Panc1 (cell line): ENCODE measurements at regions not wholly inside any gene's neighbourhood (a gene's known extent, or its start where the extent isn't known, plus 50 kb on each side); places are given as distances from the start of the nearest gene placed in this dataset.

ENCODE experiments used
- ATAC-seq: fragments of 200-7000 bp; cut with Tn5 transposase; 2 replicates; pipeline ENCODE4 v1.9.1; 2020; ENCODE audit warnings: mild to moderate bottlenecking, moderate library complexity
- BruUV-seq: library from RNA; stranded (reverse); fragments of 400-500 nt; replicated peaks from 2 replicates; lab custom pipeline; 2021; lab: Mats Ljungman, UMichigan
- CTCF ChIA-PET: fragments of 300-600 bp; sonication (Branson Sonifier 250); formaldehyde crosslinking; loops from one replicate; lab custom pipeline; 2022; ENCODE audit warnings: antibody characterized with exemption; lab: Charles Lee
- POLR2A ChIA-PET: fragments of 300-600 bp; sonication (Branson Sonifier 250); formaldehyde crosslinking; loops from one replicate; lab custom pipeline; 2022; ENCODE audit warnings: antibody characterized with exemption; lab: Charles Lee
- DNase-seq: peaks from one replicate; pipeline ENCODE4 v3.0.0-alpha.2; 2010; ENCODE audit warnings: low read depth, low spot score
- H3K27ac ChIP-seq: 2 replicates; pipeline ENCODE4 v1.5.1; 2011; ENCODE audit warnings: mild to moderate bottlenecking, low read length, inconsistent platforms
- H3K27me3 ChIP-seq: fragments of 200-500 bp; sonication (Bioruptor generic); 2 replicates; pipeline ENCODE4 v1.6.0; 2014; ENCODE audit warnings: low read length, inconsistent platforms; ENCODE audit not compliant: control insufficient read depth, insufficient read depth
- H3K36me3 ChIP-seq: fragments of 200-500 bp; sonication (Bioruptor generic); 2 replicates; pipeline ENCODE4 v1.5.1; 2014; ENCODE audit warnings: inconsistent platforms, mild to moderate bottlenecking, low read length, moderate library complexity; ENCODE audit not compliant: control insufficient read depth, insufficient read depth
- H3K4me1 ChIP-seq: 2 replicates; pipeline ENCODE4 v1.5.1; 2011; ENCODE audit warnings: inconsistent platforms, mild to moderate bottlenecking, low read length, moderate library complexity; ENCODE audit not compliant: control insufficient read depth, insufficient read depth
- H3K4me3 ChIP-seq, 2 experiments: 2 replicates each; pipeline ENCODE4 v1.5.1; 2011 to 2012; ENCODE audit warnings: low read depth in 2 of 2, low read length in 2 of 2, mild to moderate bottlenecking in 2 of 2, inconsistent platforms in 1 of 2, moderate library complexity in 1 of 2
- H3K9me3 ChIP-seq: fragments of 200-500 bp; sonication (Bioruptor generic); 2 replicates; pipeline ENCODE4 v1.5.1; 2014; ENCODE audit warnings: low read depth, mild to moderate bottlenecking, inconsistent platforms, low read length, moderate library complexity; ENCODE audit not compliant: control insufficient read depth, insufficient read depth
- POLR2AphosphoS5 ChIP-seq: IDR thresholded peaks from 2 replicates; pipeline ENCODE4 v1.6.1; 2012; ENCODE audit warnings: mild to moderate bottlenecking, low read depth, low read length, moderate library complexity
- SIN3A ChIP-seq: IDR thresholded peaks from 2 replicates; pipeline ENCODE4 v1.6.1; 2012; ENCODE audit warnings: low read depth, mild to moderate bottlenecking, low read length, moderate library complexity, borderline replicate concordance; ENCODE audit not compliant: insufficient read depth
- TCF7L2 ChIP-seq: IDR thresholded peaks from 2 replicates; pipeline ENCODE4 v1.6.1; 2011; ENCODE audit warnings: mild to moderate bottlenecking, low read depth, low read length, inconsistent platforms
- in situ Hi-C: cut with HindIII; loops from 2 replicates; pipeline ENCODE4 v1.10.0; 2016; ENCODE audit warnings: low sequenced_read_pairs, low pct_unique_long_range_greater_than_20kb
- intact Hi-C: fragments of 100-400 bp; cut with micrococcal nuclease; formaldehyde crosslinking; loops from one replicate; pipeline ENCODE4 v1.10.0; 2022; ENCODE audit not compliant: unreplicated experiment
- TF ChIP-seq, protein P1 (sequence below): fragments of 450-650 bp; IDR thresholded peaks from 2 replicates; pipeline ENCODE4 v1.5.1; 2017; ENCODE audit warnings: mild to moderate bottlenecking
- TF ChIP-seq, protein P2 (sequence below), 2 experiments: IDR thresholded peaks; 2 replicates each; pipeline ENCODE4 v1.6.1; 2011 to 2012; ENCODE audit warnings: low read depth in 2 of 2, control low read depth in 1 of 2, low read length in 1 of 2, mild to moderate bottlenecking in 1 of 2, moderate library complexity in 1 of 2; ENCODE audit not compliant: insufficient read depth in 1 of 2

DNA sequence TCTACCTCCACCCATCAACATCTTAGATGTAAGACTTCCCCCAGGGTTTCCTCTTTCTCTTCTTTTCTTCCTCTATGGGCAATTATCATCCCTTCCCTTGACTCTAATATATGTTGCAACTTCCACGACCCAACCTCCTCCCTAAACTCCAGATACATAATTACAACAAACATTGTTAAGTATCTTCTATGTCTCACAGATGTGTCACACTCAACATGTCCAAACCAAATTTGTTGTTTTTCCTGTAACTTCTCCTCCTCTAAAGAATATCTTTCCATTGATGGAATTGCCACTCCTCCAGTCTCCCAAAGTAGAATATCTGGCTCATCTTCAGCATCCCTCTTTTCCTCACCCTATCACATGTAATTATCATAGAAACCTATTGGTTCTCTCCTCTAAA, 314.2 kb downstream of the RWDD3 start:
- H3K4me3 ChIP-seq, result no peak overlapping the region
- H3K36me3 ChIP-seq, result no peaks in the 10 kb centered on the region
- ATAC-seq, result no peak
- DNase-seq, result no peak
- in situ Hi-C loops (no loop called here), intact Hi-C loops (no loop called here)
- no peaks in the 10 kb centered on the region for H3K4me1 ChIP-seq
- BruUV-seq, result no TSS peak
- H3K27me3 ChIP-seq, result no peaks in the 10 kb centered on the region; the same call in 1 of the 2 replicates
- no peak overlapping the region for H3K27ac ChIP-seq
- ChIA-PET POLR2A (no interaction called here), CTCF (no interaction called here)
- no peaks in the 10 kb centered on the region for H3K9me3 ChIP-seq
- TF ChIP-seq POLR2AphosphoS5 (no peak), SIN3A (no peak), TCF7L2 (no peak)
- TF ChIP-seq, protein P1, sequence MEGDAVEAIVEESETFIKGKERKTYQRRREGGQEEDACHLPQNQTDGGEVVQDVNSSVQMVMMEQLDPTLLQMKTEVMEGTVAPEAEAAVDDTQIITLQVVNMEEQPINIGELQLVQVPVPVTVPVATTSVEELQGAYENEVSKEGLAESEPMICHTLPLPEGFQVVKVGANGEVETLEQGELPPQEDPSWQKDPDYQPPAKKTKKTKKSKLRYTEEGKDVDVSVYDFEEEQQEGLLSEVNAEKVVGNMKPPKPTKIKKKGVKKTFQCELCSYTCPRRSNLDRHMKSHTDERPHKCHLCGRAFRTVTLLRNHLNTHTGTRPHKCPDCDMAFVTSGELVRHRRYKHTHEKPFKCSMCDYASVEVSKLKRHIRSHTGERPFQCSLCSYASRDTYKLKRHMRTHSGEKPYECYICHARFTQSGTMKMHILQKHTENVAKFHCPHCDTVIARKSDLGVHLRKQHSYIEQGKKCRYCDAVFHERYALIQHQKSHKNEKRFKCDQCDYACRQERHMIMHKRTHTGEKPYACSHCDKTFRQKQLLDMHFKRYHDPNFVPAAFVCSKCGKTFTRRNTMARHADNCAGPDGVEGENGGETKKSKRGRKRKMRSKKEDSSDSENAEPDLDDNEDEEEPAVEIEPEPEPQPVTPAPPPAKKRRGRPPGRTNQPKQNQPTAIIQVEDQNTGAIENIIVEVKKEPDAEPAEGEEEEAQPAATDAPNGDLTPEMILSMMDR, result no peak
- TF ChIP-seq, protein P2, sequence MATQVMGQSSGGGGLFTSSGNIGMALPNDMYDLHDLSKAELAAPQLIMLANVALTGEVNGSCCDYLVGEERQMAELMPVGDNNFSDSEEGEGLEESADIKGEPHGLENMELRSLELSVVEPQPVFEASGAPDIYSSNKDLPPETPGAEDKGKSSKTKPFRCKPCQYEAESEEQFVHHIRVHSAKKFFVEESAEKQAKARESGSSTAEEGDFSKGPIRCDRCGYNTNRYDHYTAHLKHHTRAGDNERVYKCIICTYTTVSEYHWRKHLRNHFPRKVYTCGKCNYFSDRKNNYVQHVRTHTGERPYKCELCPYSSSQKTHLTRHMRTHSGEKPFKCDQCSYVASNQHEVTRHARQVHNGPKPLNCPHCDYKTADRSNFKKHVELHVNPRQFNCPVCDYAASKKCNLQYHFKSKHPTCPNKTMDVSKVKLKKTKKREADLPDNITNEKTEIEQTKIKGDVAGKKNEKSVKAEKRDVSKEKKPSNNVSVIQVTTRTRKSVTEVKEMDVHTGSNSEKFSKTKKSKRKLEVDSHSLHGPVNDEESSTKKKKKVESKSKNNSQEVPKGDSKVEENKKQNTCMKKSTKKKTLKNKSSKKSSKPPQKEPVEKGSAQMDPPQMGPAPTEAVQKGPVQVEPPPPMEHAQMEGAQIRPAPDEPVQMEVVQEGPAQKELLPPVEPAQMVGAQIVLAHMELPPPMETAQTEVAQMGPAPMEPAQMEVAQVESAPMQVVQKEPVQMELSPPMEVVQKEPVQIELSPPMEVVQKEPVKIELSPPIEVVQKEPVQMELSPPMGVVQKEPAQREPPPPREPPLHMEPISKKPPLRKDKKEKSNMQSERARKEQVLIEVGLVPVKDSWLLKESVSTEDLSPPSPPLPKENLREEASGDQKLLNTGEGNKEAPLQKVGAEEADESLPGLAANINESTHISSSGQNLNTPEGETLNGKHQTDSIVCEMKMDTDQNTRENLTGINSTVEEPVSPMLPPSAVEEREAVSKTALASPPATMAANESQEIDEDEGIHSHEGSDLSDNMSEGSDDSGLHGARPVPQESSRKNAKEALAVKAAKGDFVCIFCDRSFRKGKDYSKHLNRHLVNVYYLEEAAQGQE (IDR thresholded peaks at IDR 0.05; ENCODE audit: insufficient read depth in 1 of 2, low read depth in 2 of 2, low read length in 1 of 2), result no peak

DNA sequence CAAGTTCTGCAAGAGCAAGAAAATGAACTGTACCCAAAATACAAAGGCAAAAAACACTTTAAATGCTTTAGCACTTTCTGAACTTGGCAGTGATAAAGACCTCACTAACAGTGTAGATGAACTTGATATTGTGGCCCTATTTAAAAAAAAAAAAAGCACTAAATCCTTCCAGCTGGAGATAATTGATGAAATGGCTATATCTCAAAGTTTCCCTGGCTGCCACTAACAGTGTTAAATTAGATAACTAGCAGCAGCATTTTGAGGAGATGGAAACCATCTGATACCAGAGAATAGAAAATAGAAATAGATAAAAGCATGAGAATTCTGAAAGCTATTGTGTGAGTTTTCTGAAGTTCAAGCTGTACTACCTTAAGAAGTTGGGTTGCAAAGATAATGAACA, 317.2 kb downstream of the RWDD3 start:
- ATAC-seq, result no peak
- no peak overlapping the region for H3K27ac ChIP-seq
- no peak overlapping the region for H3K4me3 ChIP-seq
- in situ Hi-C loops (no loop called here), intact Hi-C loops (no loop called here)
- no peaks in the 10 kb centered on the region for H3K36me3 ChIP-seq
- H3K4me1 ChIP-seq, result no peaks in the 10 kb centered on the region
- H3K9me3 ChIP-seq, result no peaks in the 10 kb centered on the region
- no peaks in the 10 kb centered on the region for H3K27me3 ChIP-seq
- DNase-seq, result no peak
- ChIA-PET CTCF (no interaction called here), POLR2A (no interaction called here)
- no peak for TF ChIP-seq POLR2AphosphoS5
- TF ChIP-seq SIN3A, result no peak
- no peak for TF ChIP-seq TCF7L2
- TF ChIP-seq, protein P2 (IDR thresholded peaks at IDR 0.05; ENCODE audit: insufficient read depth in 1 of 2, low read depth in 2 of 2, low read length in 1 of 2), result no peak
- TF ChIP-seq, protein P1, result no peak
- no TSS peak for BruUV-seq
